GM12865 (cell line): ENCODE measurements at regions not wholly inside any gene's neighbourhood (a gene's known extent, or its start where the extent isn't known, plus 50 kb on each side); places are given as distances from the start of the nearest gene placed in this dataset.
"Not testable (repeated sequence)": the region's sequence is repeated elsewhere in the genome, so short reads cannot be mapped to it uniquely, and the experiment has no call there.

Source experiments
- DNase-seq: peaks from one replicate; pipeline ENCODE4 v3.0.0; 2010; ENCODE audit warnings: low read depth
- H3K4me3 ChIP-seq: 2 replicates; pipeline ENCODE4 v1.5.1; 2011; ENCODE audit warnings: mild to moderate bottlenecking, low read depth, low read length, control low read depth
- TF ChIP-seq, protein P1 (sequence below): IDR thresholded peaks from 2 replicates; pipeline ENCODE4 v1.5.1; 2011; ENCODE audit warnings: low read length, control low read depth, low read depth, inconsistent platforms; ENCODE audit not compliant: insufficient read depth; ENCODE audit errors: missing control alignments

DNA sequence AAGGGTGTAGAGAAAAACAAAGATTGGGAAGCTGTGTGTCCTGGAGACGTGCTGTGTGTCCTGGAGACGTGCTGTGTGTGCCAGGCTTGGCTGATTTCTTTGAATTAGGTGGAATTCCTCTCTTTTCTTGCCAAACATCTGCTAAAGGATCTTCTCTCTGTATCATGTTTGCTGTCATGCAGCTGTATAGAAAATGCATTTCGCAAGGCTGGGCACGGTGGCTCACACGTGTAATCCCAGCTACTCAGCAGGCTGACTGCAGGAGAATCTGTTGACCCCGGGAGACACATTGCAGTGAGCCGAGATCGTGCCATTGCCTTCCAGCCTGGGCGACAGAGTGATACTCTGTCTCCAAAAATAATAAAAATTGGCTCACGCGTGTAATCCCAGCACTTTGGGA is 187.0 kb downstream of the CRLF2 start:
- no peak overlapping the region for H3K4me3 ChIP-seq
- no peak for DNase-seq
- TF ChIP-seq, protein P1, sequence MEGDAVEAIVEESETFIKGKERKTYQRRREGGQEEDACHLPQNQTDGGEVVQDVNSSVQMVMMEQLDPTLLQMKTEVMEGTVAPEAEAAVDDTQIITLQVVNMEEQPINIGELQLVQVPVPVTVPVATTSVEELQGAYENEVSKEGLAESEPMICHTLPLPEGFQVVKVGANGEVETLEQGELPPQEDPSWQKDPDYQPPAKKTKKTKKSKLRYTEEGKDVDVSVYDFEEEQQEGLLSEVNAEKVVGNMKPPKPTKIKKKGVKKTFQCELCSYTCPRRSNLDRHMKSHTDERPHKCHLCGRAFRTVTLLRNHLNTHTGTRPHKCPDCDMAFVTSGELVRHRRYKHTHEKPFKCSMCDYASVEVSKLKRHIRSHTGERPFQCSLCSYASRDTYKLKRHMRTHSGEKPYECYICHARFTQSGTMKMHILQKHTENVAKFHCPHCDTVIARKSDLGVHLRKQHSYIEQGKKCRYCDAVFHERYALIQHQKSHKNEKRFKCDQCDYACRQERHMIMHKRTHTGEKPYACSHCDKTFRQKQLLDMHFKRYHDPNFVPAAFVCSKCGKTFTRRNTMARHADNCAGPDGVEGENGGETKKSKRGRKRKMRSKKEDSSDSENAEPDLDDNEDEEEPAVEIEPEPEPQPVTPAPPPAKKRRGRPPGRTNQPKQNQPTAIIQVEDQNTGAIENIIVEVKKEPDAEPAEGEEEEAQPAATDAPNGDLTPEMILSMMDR, result no peak

DNA sequence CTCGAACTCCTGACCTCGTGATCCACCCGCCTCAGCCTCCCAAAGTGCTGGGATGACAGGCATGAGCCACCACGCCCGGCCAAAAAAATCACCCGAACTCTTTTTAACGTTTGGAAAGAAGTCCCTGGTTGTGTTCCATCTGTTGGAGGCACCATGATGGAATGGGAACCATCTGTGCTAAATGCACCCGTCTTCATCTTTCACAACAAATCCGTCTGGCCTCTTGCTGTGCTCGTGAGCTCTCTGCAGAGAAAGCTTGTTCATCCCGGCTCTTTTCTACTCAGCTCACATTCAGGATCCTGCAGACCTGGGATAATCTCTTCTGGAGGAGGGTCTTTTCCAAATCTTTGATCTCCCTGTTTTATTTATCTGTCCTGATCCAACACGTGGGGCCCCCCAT is 188.8 kb downstream of the CRLF2 start:
- TF ChIP-seq, protein P1, result no peak
- DNase-seq, result no peak
- no peak overlapping the region for H3K4me3 ChIP-seq

DNA sequence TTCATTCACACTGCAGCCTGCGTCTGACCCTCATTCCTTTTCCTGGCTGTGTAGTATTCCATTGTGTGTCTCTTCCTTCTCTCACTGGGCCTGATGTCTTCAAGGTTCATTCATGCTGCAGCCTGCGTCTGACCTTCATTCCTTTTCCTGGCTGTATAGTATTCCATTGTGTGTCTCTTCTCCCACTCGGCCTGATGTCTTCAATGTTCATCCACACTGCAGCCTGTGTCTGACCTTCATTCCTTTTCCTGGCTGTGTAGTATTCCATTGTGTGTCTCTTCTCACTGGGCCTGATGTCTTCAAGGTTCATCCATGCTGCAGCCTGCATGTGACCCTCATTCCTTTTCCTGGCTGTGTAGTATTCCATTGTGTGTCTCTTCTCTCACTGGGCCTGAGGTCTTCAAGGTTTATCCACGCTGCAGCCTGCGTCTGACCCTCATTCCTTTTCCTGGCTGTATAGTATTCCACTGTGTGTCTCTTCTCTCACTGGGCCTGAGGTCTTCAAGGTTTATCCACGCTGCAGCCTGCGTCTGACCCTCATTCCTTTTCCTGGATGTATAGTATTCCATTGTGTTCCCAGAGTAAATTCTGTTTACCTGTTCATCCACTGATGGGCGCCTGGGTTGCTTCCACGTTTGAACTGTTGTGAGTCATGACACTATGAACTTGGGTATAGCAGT is 191.0 kb downstream of the CRLF2 start:
- not testable (repeated sequence) for DNase-seq, H3K4me3 ChIP-seq

DNA sequence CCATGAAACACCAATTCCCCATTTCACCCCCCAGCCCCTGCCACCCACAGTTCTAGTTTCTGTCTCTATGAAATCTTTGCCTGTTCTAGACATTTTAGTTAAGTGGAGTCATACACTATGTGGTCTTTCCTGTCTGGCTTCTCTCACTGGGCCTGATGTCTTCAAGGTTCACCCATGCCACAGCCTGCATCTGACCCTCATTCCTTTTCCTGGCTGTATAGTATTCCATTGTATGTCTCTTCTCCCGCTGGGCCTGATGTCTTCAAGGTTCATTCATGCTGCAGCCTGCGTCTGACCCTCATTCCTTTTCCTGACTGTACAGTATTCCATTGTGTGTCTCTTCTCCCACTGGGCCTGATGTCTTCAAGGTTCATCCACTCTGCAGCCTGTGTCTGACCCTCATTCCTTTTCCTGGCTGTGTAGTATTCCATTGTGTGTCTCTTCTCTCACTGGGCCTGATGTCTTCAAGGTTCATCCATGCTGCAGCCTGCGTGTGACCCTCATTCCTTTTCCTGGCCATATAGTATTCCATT is 191.7 kb downstream of the CRLF2 start:
- DNase-seq, result no peak
- no peak overlapping the region for H3K4me3 ChIP-seq
- TF ChIP-seq, protein P1, result no peak

DNA sequence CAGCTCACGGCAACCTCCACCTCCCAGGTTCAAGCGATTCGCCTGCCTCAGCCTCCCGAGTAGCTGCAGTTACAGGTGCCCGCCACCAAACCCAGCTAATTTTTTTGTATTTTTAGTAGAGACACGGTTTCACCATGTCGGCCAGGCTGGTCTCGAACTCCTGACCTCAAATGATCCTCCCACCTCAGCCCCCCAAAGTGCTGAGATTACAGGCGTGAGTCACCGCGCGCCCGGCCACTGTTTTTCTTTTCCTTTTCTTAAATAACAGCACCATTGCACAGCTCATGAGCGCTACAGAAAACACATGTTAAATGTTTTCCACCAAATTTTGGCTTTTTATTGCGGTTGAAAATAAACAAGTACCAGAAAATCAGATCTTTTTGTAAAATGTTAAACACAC is 195.5 kb downstream of the CRLF2 start:
- not testable (repeated sequence) for H3K4me3 ChIP-seq, DNase-seq

DNA sequence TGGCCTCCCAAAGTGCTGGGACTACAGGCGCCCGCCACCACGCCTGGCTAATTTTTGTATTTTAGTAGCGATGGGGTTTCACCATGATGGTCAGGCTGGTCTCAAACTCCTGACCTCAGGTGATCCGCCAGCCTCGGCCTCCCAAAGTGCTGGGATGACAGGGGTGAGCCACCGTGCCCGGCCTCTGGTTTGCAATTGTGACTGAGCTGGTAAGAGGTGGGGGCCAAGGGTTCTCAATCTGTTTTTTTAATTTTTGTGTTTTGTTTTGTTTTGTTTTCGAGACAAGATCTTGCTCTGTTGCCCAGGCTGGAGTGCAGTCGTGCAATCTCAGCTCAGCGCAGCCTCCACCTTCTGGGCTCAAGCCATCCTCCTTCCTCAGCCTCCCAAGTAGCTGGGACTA is 196.2 kb downstream of the CRLF2 start:
- not testable (repeated sequence) for H3K4me3 ChIP-seq, DNase-seq

DNA sequence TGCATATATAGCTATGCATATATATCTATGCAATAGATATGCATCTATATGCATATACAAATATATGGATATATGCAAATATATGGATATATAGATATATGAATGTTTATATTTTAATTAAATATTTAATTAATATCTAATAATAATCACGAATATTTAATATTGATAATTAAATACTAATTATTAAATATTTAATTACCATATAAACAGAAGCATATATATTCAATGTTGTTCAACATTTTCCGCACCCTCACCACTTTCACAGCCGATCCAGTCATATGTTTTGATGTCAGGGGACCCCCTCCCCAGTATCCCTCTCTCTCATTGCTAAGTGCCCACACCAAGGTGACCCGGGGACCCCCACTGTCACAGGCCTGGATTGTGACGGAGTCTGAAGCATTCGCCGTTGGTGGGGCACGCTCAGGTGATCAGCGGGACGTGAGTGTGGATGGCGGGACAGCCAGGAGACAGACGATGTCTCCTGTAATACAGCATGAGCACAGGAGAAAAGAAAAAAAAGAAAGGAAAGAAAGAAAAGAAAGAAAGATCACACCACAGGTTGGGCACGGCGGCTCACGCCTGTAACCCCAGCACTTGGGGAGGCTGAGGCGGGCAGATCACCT is 199.7 kb downstream of the CRLF2 start:
- TF ChIP-seq, protein P1, result no peak
- no peak overlapping the region for H3K4me3 ChIP-seq
- no peak for DNase-seq

DNA sequence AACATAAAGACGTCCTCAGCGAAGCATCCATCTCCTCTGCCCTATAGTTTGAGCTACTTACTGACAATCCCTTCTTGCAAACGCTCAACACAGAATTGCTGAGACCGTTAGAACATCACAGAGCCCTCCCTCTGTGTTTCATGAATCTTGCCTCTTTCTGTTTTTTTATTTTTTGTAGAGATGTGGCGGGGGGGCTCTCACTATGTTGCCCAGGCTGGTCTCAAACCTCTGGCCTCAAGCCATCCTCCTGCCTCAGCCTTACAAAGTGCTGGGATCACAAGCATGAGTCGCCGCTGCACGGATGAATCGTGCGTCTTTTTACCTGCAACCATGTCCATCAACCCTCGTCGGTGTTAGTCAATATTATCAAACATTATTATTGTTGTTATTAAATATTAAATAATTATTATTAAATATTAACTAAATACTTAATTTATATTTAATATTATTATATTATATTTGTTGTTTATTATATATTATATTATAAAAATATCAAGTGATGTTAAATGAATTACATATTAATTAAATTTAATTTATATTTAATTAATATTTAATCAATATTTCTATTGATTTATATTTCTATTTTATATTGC is 200.7 kb downstream of the CRLF2 start:
- DNase-seq, result no peak
- no peak overlapping the region for H3K4me3 ChIP-seq
- TF ChIP-seq, protein P1, result no peak
